ENCODE measurements at regions not wholly inside any gene's neighbourhood (a gene's known extent, or its start where the extent isn't known, plus 50 kb on each side); places are given as distances from the start of the nearest gene placed in this dataset.

DNA sequence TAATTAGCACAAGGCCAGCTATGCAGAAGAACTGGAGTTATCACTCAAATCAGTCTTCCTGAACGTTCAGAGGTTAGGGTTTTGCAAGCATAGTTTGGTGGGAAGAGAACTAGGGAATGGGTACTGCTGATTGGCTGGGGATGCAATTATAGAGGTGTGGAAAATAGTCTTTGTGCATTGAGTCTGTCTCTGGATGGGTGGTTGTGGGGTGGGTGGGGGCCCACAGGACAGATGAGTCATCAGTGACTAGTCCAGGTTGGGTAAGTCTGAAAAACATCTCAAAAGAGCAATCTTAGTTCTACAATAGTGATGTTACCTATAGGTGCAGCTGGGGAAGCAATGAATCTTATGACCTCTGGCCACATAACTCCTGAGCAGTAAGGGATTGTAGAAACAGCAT, 89.7 kb upstream of the HMCN1 start:
- Histone ChIP-seq H3K27me3 (ENCODE audit: control insufficient read depth, low read length) (no peaks in the 10 kb centered on the region), H3K79me2 (ENCODE audit: control insufficient read depth, low read length) (no peaks in the 10 kb centered on the region), H3K4me2 (ENCODE audit: low read length) (no peak overlapping the region), H3K9me3 (ENCODE audit: control insufficient read depth, insufficient read depth, low read length) (no peaks in the 10 kb centered on the region; the same call in 1 of the 2 replicates), H4K20me1 (ENCODE audit: control insufficient read depth, insufficient read depth, low read depth, low read length) (no peaks in the 10 kb centered on the region), H3K4me3 (ENCODE audit: low read length) (no peak overlapping the region), H3F3A (ENCODE audit: control insufficient read depth, insufficient read depth) (no peaks in the 10 kb centered on the region), H3K4me1 (ENCODE audit: control insufficient read depth, low read length) (no peaks in the 10 kb centered on the region), H3K27ac (ENCODE audit: low read depth, low read length) (no peak overlapping the region), H3K36me3 (ENCODE audit: control insufficient read depth, low read length) (no peaks in the 10 kb centered on the region), H3K9me2 (replicated peaks; ENCODE audit: control insufficient read depth, low read length) (no peaks in the 10 kb centered on the region; the same call in 1 of the 2 replicates)
- TF ChIP-seq EZH2phosphoT487 (IDR thresholded peaks at IDR 0.05; ENCODE audit: borderline replicate concordance, low read length) (no peak), CTCF (IDR thresholded peaks at IDR 0.05; ENCODE audit: low read depth, low read length, poor library complexity, severe bottlenecking) (no peak)

GRCh38 chr1:185636848-185637247, 97.3 kb upstream of the HMCN1 start:
- Histone ChIP-seq H3K4me2 (ENCODE audit: low read length) (no peak overlapping the region), H3K4me1 (ENCODE audit: control insufficient read depth, low read length) (no peaks in the 10 kb centered on the region), H3K36me3 (ENCODE audit: control insufficient read depth, low read length) (no peaks in the 10 kb centered on the region)

DNA sequence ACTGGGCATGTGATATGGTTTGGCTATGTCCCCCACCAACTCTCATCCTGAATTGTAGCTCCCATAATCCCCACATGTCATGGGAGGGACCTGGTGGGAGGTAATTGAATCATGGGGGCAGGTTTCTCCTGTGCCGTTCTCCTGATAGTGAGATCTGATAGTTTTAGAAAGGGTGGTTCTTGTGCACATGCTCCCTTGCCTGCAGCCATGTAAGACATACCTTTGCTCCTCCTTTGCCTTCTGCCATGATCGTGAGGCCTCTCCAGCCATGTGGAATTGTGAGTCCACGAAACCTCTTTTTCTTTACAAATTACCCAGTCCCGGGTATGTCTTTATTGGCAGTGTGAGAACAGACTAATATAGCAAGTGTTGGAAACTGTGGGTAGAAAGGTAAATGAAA, 99.5 kb upstream of the HMCN1 start:
- TF ChIP-seq CTCF (IDR thresholded peaks at IDR 0.05; ENCODE audit: low read depth, low read length, poor library complexity, severe bottlenecking) (no peak), EZH2phosphoT487 (IDR thresholded peaks at IDR 0.05; ENCODE audit: borderline replicate concordance, low read length) (no peak)
- 0 out of 2 replicates have a peak, but pooled peaks cover 3% of the 10 kb centered on the region for H3K27me3 ChIP-seq (ENCODE audit: control insufficient read depth, low read length)
- H3K4me3 ChIP-seq (ENCODE audit: low read length), result no peak overlapping the region
- H3K4me1 ChIP-seq (ENCODE audit: control insufficient read depth, low read length), result no peaks in the 10 kb centered on the region
- H3K4me2 ChIP-seq (ENCODE audit: low read length), result no peak overlapping the region
- H3K9me2 ChIP-seq (replicated peaks; ENCODE audit: control insufficient read depth, low read length), result no peaks in the 10 kb centered on the region
- H4K20me1 ChIP-seq (ENCODE audit: control insufficient read depth, insufficient read depth, low read depth, low read length), result no peaks in the 10 kb centered on the region
- no peaks in the 10 kb centered on the region for H3K9me3 ChIP-seq (ENCODE audit: control insufficient read depth, insufficient read depth, low read length)
- no peak overlapping the region for H3K27ac ChIP-seq (ENCODE audit: low read depth, low read length)
- H3K36me3 ChIP-seq (ENCODE audit: control insufficient read depth, low read length), result no peaks in the 10 kb centered on the region
- H3K79me2 ChIP-seq (ENCODE audit: control insufficient read depth, low read length), result no peaks in the 10 kb centered on the region
- H3F3A ChIP-seq (ENCODE audit: control insufficient read depth, insufficient read depth), result no peaks in the 10 kb centered on the region

More at GRCh38 chr1:185636848-185637247, 97.3 kb upstream of the HMCN1 start:
- Histone ChIP-seq H3K27ac (ENCODE audit: low read depth, low read length) (no peak overlapping the region), H3F3A (ENCODE audit: control insufficient read depth, insufficient read depth) (no peaks in the 10 kb centered on the region), H3K9me2 (replicated peaks; ENCODE audit: control insufficient read depth, low read length) (no peaks in the 10 kb centered on the region), H3K9me3 (ENCODE audit: control insufficient read depth, insufficient read depth, low read length) (no peaks in the 10 kb centered on the region), H3K4me3 (ENCODE audit: low read length) (no peak overlapping the region), H3K79me2 (ENCODE audit: control insufficient read depth, low read length) (no peaks in the 10 kb centered on the region), H4K20me1 (ENCODE audit: control insufficient read depth, insufficient read depth, low read depth, low read length) (no peaks in the 10 kb centered on the region), H3K27me3 (ENCODE audit: control insufficient read depth, low read length) (0 out of 2 replicates have a peak, but pooled peaks cover 3% of the 10 kb centered on the region)
- no peak for TF ChIP-seq CTCF (IDR thresholded peaks at IDR 0.05; ENCODE audit: low read depth, low read length, poor library complexity, severe bottlenecking)
- no peak for TF ChIP-seq EZH2phosphoT487 (IDR thresholded peaks at IDR 0.05; ENCODE audit: borderline replicate concordance, low read length)
